ENCODE measurements at regions not wholly inside any gene's neighbourhood (a gene's known extent, or its start where the extent isn't known, plus 50 kb on each side); places are given as distances from the start of the nearest gene placed in this dataset.
A peak's percentile ranks its signal among the peaks of the same experiment; 100 is the strongest.

- Histone ChIP-seq H3K4me3 (no peak overlapping the region), H3K36me3 (peaks cover 11% of the 10 kb centered on the region), H3K9me3 (peaks cover 5% of the 10 kb centered on the region; the same call in 1 of the 2 replicates), H3K27me3 (no peaks in the 10 kb centered on the region)
- DNase-seq: peak; percentile 47
Observed at GRCh38 chr6:140857739-140858380, 1274.9 kb upstream of the GJE1 start.

- Histone ChIP-seq H3K27me3 (no peaks in the 10 kb centered on the region), H3K9me3 (peaks cover 2% of the 10 kb centered on the region; the same call in 1 of the 2 replicates), H3K36me3 (peaks cover 14% of the 10 kb centered on the region), H3K4me3 (no peak overlapping the region)
- DNase-seq: no peak
Observed at GRCh38 chr6:140855520-140855919, 1277.2 kb upstream of the GJE1 start.

GRCh38 chr6:140854318-140854717 is 1278.4 kb upstream of the GJE1 start:
- DNase-seq: no peak
- Histone ChIP-seq H3K27me3 (no peaks in the 10 kb centered on the region), H3K9me3 (peaks cover 2% of the 10 kb centered on the region; the same call in 1 of the 2 replicates), H3K36me3 (peaks cover 14% of the 10 kb centered on the region), H3K4me3 (no peak overlapping the region)

- H3K9me3 ChIP-seq: no peaks in the 10 kb centered on the region; the same call in 1 of the 2 replicates
- H3K27me3 ChIP-seq: no peaks in the 10 kb centered on the region
- H3K36me3 ChIP-seq: peaks cover 16% of the 10 kb centered on the region
- H3K4me3 ChIP-seq: no peak overlapping the region
- DNase-seq: no peak
Observed at GRCh38 chr6:140850438-140850837, 1282.3 kb upstream of the GJE1 start.

- H3K9me3 ChIP-seq: no peaks in the 10 kb centered on the region; the same call in 1 of the 2 replicates
- H3K4me3 ChIP-seq: no peak overlapping the region
- DNase-seq: peak; percentile 5
- H3K27me3 ChIP-seq: no peaks in the 10 kb centered on the region
- peaks cover 20% of the 10 kb centered on the region for H3K36me3 ChIP-seq
Observed at GRCh38 chr6:140849456-140849855, 1283.3 kb upstream of the GJE1 start.

- no peak for DNase-seq
- Histone ChIP-seq H3K9me3 (peaks cover 5% of the 10 kb centered on the region), H3K36me3 (peaks cover 18% of the 10 kb centered on the region), H3K27me3 (no peaks in the 10 kb centered on the region), H3K4me3 (no peak overlapping the region)
Observed at GRCh38 chr6:140847262-140847645, 1285.5 kb upstream of the GJE1 start.

- Histone ChIP-seq H3K9me3 (peaks cover 6% of the 10 kb centered on the region), H3K4me3 (no peak overlapping the region), H3K36me3 (peaks cover 18% of the 10 kb centered on the region), H3K27me3 (no peaks in the 10 kb centered on the region)
- no peak for DNase-seq
Observed at GRCh38 chr6:140846503-140847261, 1286.0 kb upstream of the GJE1 start.

- Histone ChIP-seq H3K9me3 (peaks cover 6% of the 10 kb centered on the region), H3K4me3 (no peak overlapping the region), H3K36me3 (peaks cover 18% of the 10 kb centered on the region), H3K27me3 (no peaks in the 10 kb centered on the region)
- no peak for DNase-seq
Observed at GRCh38 chr6:140845701-140846100, 1287.0 kb upstream of the GJE1 start.

GRCh38 chr6:140844167-140844566 is 1288.6 kb upstream of the GJE1 start:
- DNase-seq: no peak
- Histone ChIP-seq H3K9me3 (peaks cover 6% of the 10 kb centered on the region), H3K4me3 (no peak overlapping the region), H3K36me3 (peaks cover 18% of the 10 kb centered on the region), H3K27me3 (no peaks in the 10 kb centered on the region)

- peaks cover 5% of the 10 kb centered on the region; the same call in 1 of the 2 replicates for H3K36me3 ChIP-seq
- H3K4me3 ChIP-seq: no peak overlapping the region
- no peak for DNase-seq
- H3K27me3 ChIP-seq: no peaks in the 10 kb centered on the region
- no peaks in the 10 kb centered on the region for H3K9me3 ChIP-seq
Observed at GRCh38 chr6:140833408-140833807, 1299.3 kb upstream of the GJE1 start.

GRCh38 chr6:140830666-140831065 is 1302.1 kb upstream of the GJE1 start:
- no peak for DNase-seq
- H3K27me3 ChIP-seq: no peaks in the 10 kb centered on the region
- no peak overlapping the region; the same call in 1 of the 2 replicates for H3K4me3 ChIP-seq
- peaks cover 5% of the 10 kb centered on the region; the same call in 1 of the 2 replicates for H3K36me3 ChIP-seq
- H3K9me3 ChIP-seq: no peaks in the 10 kb centered on the region

GRCh38 chr6:140828856-140829255 is 1303.9 kb upstream of the GJE1 start:
- H3K9me3 ChIP-seq: no peaks in the 10 kb centered on the region
- DNase-seq: no peak
- peaks cover 5% of the 10 kb centered on the region; the same call in 1 of the 2 replicates for H3K36me3 ChIP-seq
- no peaks in the 10 kb centered on the region for H3K27me3 ChIP-seq
- H3K4me3 ChIP-seq: no peak overlapping the region

- Histone ChIP-seq H3K27me3 (no peaks in the 10 kb centered on the region), H3K36me3 (peaks cover 5% of the 10 kb centered on the region; the same call in 1 of the 2 replicates), H3K9me3 (no peaks in the 10 kb centered on the region; the same call in 1 of the 2 replicates), H3K4me3 (no peak overlapping the region)
- no peak for DNase-seq
Observed at GRCh38 chr6:140827593-140827992, 1305.1 kb upstream of the GJE1 start.

- Histone ChIP-seq H3K36me3 (no peaks in the 10 kb centered on the region), H3K27me3 (no peaks in the 10 kb centered on the region), H3K9me3 (no peaks in the 10 kb centered on the region; the same call in 1 of the 2 replicates), H3K4me3 (no peak overlapping the region)
- DNase-seq: no peak
Observed at GRCh38 chr6:140825731-140826130, 1307.0 kb upstream of the GJE1 start.

- Histone ChIP-seq H3K9me3 (no peaks in the 10 kb centered on the region; the same call in 1 of the 2 replicates), H3K27me3 (no peaks in the 10 kb centered on the region), H3K36me3 (no peaks in the 10 kb centered on the region), H3K4me3 (no peak overlapping the region)
- no peak for DNase-seq
Observed at GRCh38 chr6:140824595-140824994, 1308.1 kb upstream of the GJE1 start.

- H3K4me3 ChIP-seq: no peak overlapping the region
- DNase-seq: no peak
- H3K27me3 ChIP-seq: no peaks in the 10 kb centered on the region
- no peaks in the 10 kb centered on the region; the same call in none of the 2 replicates for H3K9me3 ChIP-seq
- H3K36me3 ChIP-seq: no peaks in the 10 kb centered on the region
Observed at GRCh38 chr6:140821196-140821595, 1311.5 kb upstream of the GJE1 start.

GRCh38 chr6:140817176-140817575 is 1315.5 kb upstream of the GJE1 start:
- Histone ChIP-seq H3K9me3 (no peaks in the 10 kb centered on the region; the same call in none of the 2 replicates), H3K27me3 (no peaks in the 10 kb centered on the region), H3K36me3 (no peaks in the 10 kb centered on the region), H3K4me3 (no peak overlapping the region)
- DNase-seq: no peak
